GM23248 (cell line): ENCODE measurements at regions not wholly inside any gene's neighbourhood (a gene's known extent, or its start where the extent isn't known, plus 50 kb on each side); places are given as distances from the start of the nearest gene placed in this dataset.

Experiments used
- EZH2 ChIP-seq: fragments of 200-600 bp; sonication (generic); IDR thresholded peaks from 2 replicates; pipeline ENCODE4 v1.6.1; 2018; ENCODE audit warnings: antibody characterized with exemption, mild to moderate bottlenecking; ENCODE audit not compliant: insufficient read depth, poor library complexity, severe bottlenecking
- EZH2phosphoT487 ChIP-seq: fragments of 200-600 bp; sonication (generic); IDR thresholded peaks from 2 replicates; pipeline ENCODE4 v1.6.1; 2018; ENCODE audit warnings: antibody characterized with exemption, moderate library complexity, mild to moderate bottlenecking, low read depth; ENCODE audit not compliant: insufficient read depth

DNA sequence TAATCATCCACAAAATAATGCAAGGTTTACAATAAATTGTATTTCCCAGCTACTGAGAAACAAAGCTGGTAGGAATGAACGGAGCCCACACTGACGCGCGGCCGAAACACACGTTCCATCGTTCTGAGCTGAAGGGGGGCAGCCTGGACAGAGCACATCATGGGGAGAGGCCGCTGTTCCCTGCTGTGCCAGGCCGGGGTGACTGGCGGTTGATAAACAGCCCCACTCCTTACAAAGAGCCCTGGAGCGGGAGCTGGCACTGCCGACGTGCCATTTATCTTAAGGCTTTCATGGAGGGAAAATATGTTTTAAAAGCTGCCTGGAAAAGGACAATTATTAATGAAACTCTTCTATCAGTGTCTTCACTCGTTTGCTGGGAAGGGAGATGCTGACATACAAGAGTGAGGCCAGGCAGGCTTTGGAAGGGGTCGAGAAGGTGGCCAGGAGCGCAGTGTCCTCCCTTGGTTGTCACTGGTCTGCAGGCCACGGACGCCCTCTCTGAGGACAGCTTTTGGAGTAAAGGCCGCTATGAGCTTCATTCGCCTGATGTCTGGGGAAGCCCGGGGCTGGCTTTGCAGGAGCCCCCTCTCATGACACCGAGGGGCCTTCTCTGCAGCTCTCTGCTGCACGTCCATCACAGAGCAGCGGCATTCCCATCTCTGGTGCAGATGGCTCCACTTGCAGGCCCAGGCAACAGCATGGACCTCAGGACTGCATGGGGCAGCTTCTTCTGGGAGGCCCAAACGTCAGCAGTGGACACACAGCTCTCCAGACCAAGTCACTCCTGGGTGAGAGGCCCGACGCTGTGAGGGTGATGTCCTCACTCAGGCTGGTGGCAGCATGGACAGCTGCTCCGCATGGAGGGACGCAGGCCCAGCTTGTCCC, 355.3 kb upstream of the SFSWAP start:
- TF ChIP-seq EZH2 (no peak), EZH2phosphoT487 (no peak)
